Spleen (tissue), 7 donors: ENCODE measurements at regions not wholly inside any gene's neighbourhood (a gene's known extent, or its start where the extent isn't known, plus 50 kb on each side); places are given as distances from the start of the nearest gene placed in this dataset.

Source experiments
- CTCF ChIP-seq, 11 experiments: fragments of 200-600 bp in 7 of 11; fragments of 450-650 bp in 4 of 11; sonication (generic) in 4 of 11; IDR thresholded peaks in 8 of 11; conservative IDR thresholded peaks in 3 of 11; 1 replicate in 7 of 11; 2 replicates in 4 of 11; pipeline versions ENCODE4 v1.4.0 to v1.8.0; 2016 to 2021; ENCODE audit warnings: antibody characterized with exemption in 11 of 11, inconsistent platforms in 4 of 11, mild to moderate bottlenecking in 1 of 11
- POLR2A ChIP-seq, 3 donors: fragments of 450-650 bp; IDR thresholded peaks; one replicate each; pipeline ENCODE4 v1.5.1; 2017; ENCODE audit warnings: antibody characterized with exemption in 3 of 3, mild to moderate bottlenecking in 1 of 3
- POLR2AphosphoS5 ChIP-seq, 3 donors: sonication (generic); formaldehyde crosslinking; IDR thresholded peaks; one replicate each; pipeline ENCODE4 v1.5.1; 2017; ENCODE audit warnings: antibody characterized with exemption in 3 of 3
- donor health status: DM: no; HTN: no; CAD: no; lungs with moderate emphysema.
- donor health status: DM: no; HTN: no; CAD: no.
- donor health status: DM: no; HTN: no; CAD: no.

DNA sequence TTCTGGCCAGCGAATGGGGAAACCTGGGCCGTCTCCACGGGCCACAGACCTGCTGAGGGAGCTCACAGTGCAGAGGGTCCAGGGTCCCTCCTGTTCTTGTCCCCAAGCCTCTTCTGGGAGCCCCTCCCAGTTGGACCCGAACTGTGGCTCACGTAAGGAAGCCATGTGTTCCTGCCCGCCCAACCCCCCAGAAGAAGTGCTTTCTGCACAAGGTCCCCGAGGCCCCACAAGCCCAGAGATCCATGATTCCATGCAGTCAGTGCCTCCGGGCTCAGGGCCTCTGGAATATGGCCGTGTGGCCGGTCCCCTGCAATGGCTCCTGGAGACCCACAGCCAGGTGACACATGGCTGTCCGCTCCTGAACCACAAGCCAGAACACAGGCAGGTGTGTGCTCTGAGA lies 272.4 kb downstream of the C16orf95 start:
- no peak for TF ChIP-seq POLR2AphosphoS5 (IDR thresholded peaks at IDR 0.05)
- TF ChIP-seq CTCF (IDR thresholded peaks at IDR 0.05 in 8 of 11, conservative IDR thresholded peaks at IDR 0.05 in 3 of 11): no peak
- no peak for TF ChIP-seq POLR2A (IDR thresholded peaks at IDR 0.05)
